Endothelial cell of umbilical vein (primary cell): ENCODE measurements at regions not wholly inside any gene's neighbourhood (a gene's known extent, or its start where the extent isn't known, plus 50 kb on each side); places are given as distances from the start of the nearest gene placed in this dataset.

Source experiments
- BruUV-seq: library from RNA; stranded (reverse); fragments of 400-500 nt; replicated peaks from 2 replicates; lab custom pipeline; 2021; lab: Mats Ljungman, UMichigan
- CTCF ChIA-PET: fragments of 300-600, 350-600 bp; sonication (Branson Sonifier 250); formaldehyde crosslinking; loops from one replicate; lab custom pipeline; 2021; ENCODE audit warnings: antibody characterized with exemption, inconsistent platforms; lab: Charles Lee
- POLR2A ChIA-PET: fragments of 300-600, 350-600 bp; sonication (Branson Sonifier 250); formaldehyde crosslinking; loops from one replicate; lab custom pipeline; 2021; ENCODE audit warnings: antibody characterized with exemption, inconsistent platforms; lab: Charles Lee
- DNase-seq: peaks from one replicate; pipeline ENCODE4 v3.0.0-alpha.2; 2011; ENCODE audit warnings: low read depth, low spot score
- FAIRE-seq: peaks from 2 replicates; lab custom pipeline; 2011; peaks lifted over from hg19 to GRCh38; lab: Jason Lieb, UNC
- H2AFZ ChIP-seq: 2 replicates; pipeline ENCODE4 v1.6.0; 2012; ENCODE audit warnings: low read depth, low read length, control low read depth, inconsistent platforms
- H3K27ac ChIP-seq: 2 replicates; pipeline ENCODE4 v1.5.1; 2011; ENCODE audit warnings: low read depth, mild to moderate bottlenecking, control low read depth, low read length, moderate library complexity; ENCODE audit not compliant: insufficient read depth
- H3K27me3 ChIP-seq, 2 experiments: 2 replicates each; pipeline versions ENCODE4 v1.6.0 to v1.6.1; 2011; ENCODE audit warnings: low read length in 2 of 2, mixed read lengths in 1 of 2; ENCODE audit not compliant: control insufficient read depth in 2 of 2, insufficient read depth in 2 of 2
- H3K36me3 ChIP-seq, 2 experiments: 2 replicates in 1 of 2; 3 replicates in 1 of 2; pipeline ENCODE4 v1.5.1; 2011; ENCODE audit warnings: low read length in 2 of 2, mild to moderate bottlenecking in 1 of 2, moderate library complexity in 1 of 2; ENCODE audit not compliant: control insufficient read depth in 2 of 2, insufficient read depth in 2 of 2; ENCODE audit errors: extremely low read depth in 1 of 2
- H3K4me1 ChIP-seq: 3 replicates; pipeline ENCODE4 v1.5.1; 2011; ENCODE audit warnings: mild to moderate bottlenecking, low read length; ENCODE audit not compliant: control insufficient read depth, insufficient read depth; ENCODE audit errors: extremely low read depth
- H3K4me2 ChIP-seq: 2 replicates; pipeline ENCODE4 v1.6.1; 2011; ENCODE audit warnings: low read length, control low read depth, mixed read lengths; ENCODE audit not compliant: insufficient read depth
- H3K4me3 ChIP-seq, 3 experiments: fragments of 200-600 bp in 1 of 3; sonication (generic), shearing (Covaris generic) in 1 of 3; replicated peaks in 1 of 3; 2 replicates each; pipeline ENCODE4 v1.5.1; 2011 to 2016; ENCODE audit warnings: control low read depth in 3 of 3, low read length in 3 of 3, mild to moderate bottlenecking in 2 of 3, inconsistent platforms in 1 of 3, low read depth in 1 of 3, moderate library complexity in 1 of 3; ENCODE audit not compliant: insufficient read depth in 1 of 3
- H3K79me2 ChIP-seq: 2 replicates; pipeline ENCODE4 v1.6.0; 2012; ENCODE audit warnings: low read length, inconsistent platforms; ENCODE audit not compliant: control insufficient read depth, insufficient read depth
- H3K9ac ChIP-seq: replicated peaks from 2 replicates; pipeline ENCODE3; 2011; ENCODE audit warnings: low read length, control low read depth; ENCODE audit not compliant: insufficient read depth; ENCODE audit errors: extremely low read depth
- H3K9me1 ChIP-seq: replicated peaks from 3 replicates; pipeline ENCODE4 v1.6.0; 2011; ENCODE audit warnings: mild to moderate bottlenecking, low read length; ENCODE audit not compliant: control insufficient read depth, insufficient read depth; ENCODE audit errors: extremely low read depth
- H3K9me3 ChIP-seq: replicated peaks from 2 replicates; pipeline ENCODE4 v1.5.1; 2012; ENCODE audit warnings: low read length, inconsistent platforms; ENCODE audit not compliant: control insufficient read depth, insufficient read depth
- H4K20me1 ChIP-seq: replicated peaks from 2 replicates; pipeline ENCODE3; 2011; ENCODE audit warnings: mild to moderate bottlenecking, low read length; ENCODE audit not compliant: control insufficient read depth, insufficient read depth; ENCODE audit errors: extremely low read depth
- EZH2 ChIP-seq: IDR thresholded peaks from 2 replicates; pipeline ENCODE4 v1.6.1; 2012; ENCODE audit warnings: borderline replicate concordance, low read depth, mild to moderate bottlenecking, moderate library complexity, low read length, inconsistent platforms; ENCODE audit not compliant: severe bottlenecking
- FOS ChIP-seq: IDR thresholded peaks from 2 replicates; pipeline ENCODE4 v1.6.1; 2011; ENCODE audit warnings: mild to moderate bottlenecking, low read length, moderate library complexity, borderline replicate concordance; ENCODE audit not compliant: insufficient read depth
- GATA2 ChIP-seq: IDR thresholded peaks from 2 replicates; pipeline ENCODE4 v1.7.0; 2011; ENCODE audit warnings: low read depth, mild to moderate bottlenecking, moderate library complexity, mixed read lengths, low read length; ENCODE audit not compliant: insufficient read length, insufficient read depth
- JUN ChIP-seq: IDR thresholded peaks from 2 replicates; pipeline ENCODE4 v1.6.1; 2011; ENCODE audit warnings: borderline replicate concordance, low read depth; ENCODE audit not compliant: insufficient read length, insufficient read depth
- MYC ChIP-seq: IDR thresholded peaks from one replicate; pipeline ENCODE4 v1.6.1; 2011; ENCODE audit warnings: mild to moderate bottlenecking, low read depth, low read length
- POLR2A ChIP-seq: IDR thresholded peaks from 2 replicates; pipeline ENCODE4 v1.6.1; 2012; ENCODE audit warnings: low read depth, mild to moderate bottlenecking, control low read depth, low read length
- POLR2AphosphoS5 ChIP-seq: IDR thresholded peaks from 2 replicates; pipeline ENCODE4 v1.6.1; 2012; ENCODE audit warnings: low read depth, mild to moderate bottlenecking, control low read depth, low read length, moderate library complexity; ENCODE audit not compliant: insufficient read depth
- dilution Hi-C: fragments of 300-500 bp; cut with MboI; formaldehyde crosslinking; loops from one replicate; pipeline ENCODE4 v1.15.0; 2019; ENCODE audit warnings: low sequenced_read_pairs; ENCODE audit not compliant: extremely low pct_ligation_motif_present
- intact Hi-C: fragments of 100-400 bp; cut with micrococcal nuclease; formaldehyde crosslinking; loops from one replicate; pipeline ENCODE4 v1.10.0; 2022
- TF ChIP-seq, protein P1 (sequence below): IDR thresholded peaks from 2 replicates; pipeline ENCODE4 v1.6.1; 2011; ENCODE audit not compliant: insufficient read depth, insufficient read length
- TF ChIP-seq, protein P2 (sequence below), 2 donors: IDR thresholded peaks; 1 replicate in 1 of 2; 2 replicates in 1 of 2; pipeline ENCODE4 v1.5.1; 2011; ENCODE audit warnings: low read length in 2 of 2, mild to moderate bottlenecking in 2 of 2, moderate library complexity in 2 of 2, control low read depth in 1 of 2, inconsistent platforms in 1 of 2, low read depth in 1 of 2; ENCODE audit not compliant: insufficient read depth in 1 of 2; ENCODE audit errors: extremely low read depth in 1 of 2

DNA sequence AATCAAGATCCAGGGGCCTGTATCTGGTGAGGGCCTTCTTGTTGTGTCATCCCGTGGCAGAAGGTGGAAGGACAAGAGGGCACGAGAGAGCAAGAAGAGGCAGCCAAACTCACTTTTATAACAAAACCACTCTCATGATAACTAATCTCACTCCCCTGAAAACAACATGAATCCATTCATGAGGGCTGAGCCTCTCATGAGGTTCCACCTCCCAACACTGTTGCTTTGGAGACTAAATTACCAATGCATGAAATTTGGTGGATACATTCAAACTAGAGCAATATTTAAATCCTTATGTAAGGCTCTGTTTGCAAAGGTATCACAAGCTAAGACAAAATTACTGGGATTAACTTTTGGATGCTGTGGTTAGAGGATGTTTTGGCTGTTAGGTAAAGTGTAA is 470.1 kb upstream of the NOVA1 start:
- Histone ChIP-seq H3K79me2 (no peaks in the 10 kb centered on the region), H3K27ac (no peak overlapping the region), H2AFZ (no peak overlapping the region), H3K4me2 (no peak overlapping the region), H3K4me1 (no peaks in the 10 kb centered on the region), H3K36me3 (no peaks in the 10 kb centered on the region), H3K4me3 (no peak overlapping the region), H3K27me3 (no peaks in the 10 kb centered on the region), H3K9me3 (no peaks in the 10 kb centered on the region), H3K9me1 (no peaks in the 10 kb centered on the region), H3K9ac (no peak overlapping the region), H4K20me1 (no peaks in the 10 kb centered on the region)
- POLR2A ChIA-PET: no interaction called here
- intact Hi-C loops: no loop called here
- DNase-seq (no peak), FAIRE-seq (no peak)
- no peak for TF ChIP-seq GATA2
- no peak for TF ChIP-seq EZH2
- TF ChIP-seq MYC: no peak
- TF ChIP-seq, protein P1, sequence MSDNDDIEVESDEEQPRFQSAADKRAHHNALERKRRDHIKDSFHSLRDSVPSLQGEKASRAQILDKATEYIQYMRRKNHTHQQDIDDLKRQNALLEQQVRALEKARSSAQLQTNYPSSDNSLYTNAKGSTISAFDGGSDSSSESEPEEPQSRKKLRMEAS: no peak
- no peak for TF ChIP-seq POLR2A
- no TSS peak for BruUV-seq
- CTCF ChIA-PET: no interaction called here
- dilution Hi-C loops: no loop called here

DNA sequence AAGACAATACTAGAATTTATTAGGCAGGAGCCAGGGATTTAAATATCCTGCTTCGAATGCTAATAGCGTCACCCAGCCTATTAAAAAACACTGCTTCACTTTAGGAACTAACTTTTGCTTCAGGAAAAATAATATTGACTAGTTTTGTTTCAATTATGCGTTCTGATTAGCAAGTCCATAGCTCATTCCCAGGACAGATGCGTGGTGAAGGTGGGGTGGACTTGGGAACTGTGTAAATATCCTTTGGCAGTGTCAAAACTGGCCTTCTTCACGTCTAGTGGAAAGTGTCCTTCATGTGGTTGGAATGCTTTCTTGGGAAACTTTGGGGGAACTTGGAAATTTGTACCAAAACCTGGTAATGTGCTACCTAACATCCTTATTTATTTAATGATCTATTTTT is 474.8 kb upstream of the NOVA1 start:
- no peak for DNase-seq
- TF ChIP-seq, protein P1: no peak
- no peak for TF ChIP-seq JUN
- no peak for TF ChIP-seq POLR2AphosphoS5
- TF ChIP-seq EZH2: no peak
- TF ChIP-seq, protein P2, sequence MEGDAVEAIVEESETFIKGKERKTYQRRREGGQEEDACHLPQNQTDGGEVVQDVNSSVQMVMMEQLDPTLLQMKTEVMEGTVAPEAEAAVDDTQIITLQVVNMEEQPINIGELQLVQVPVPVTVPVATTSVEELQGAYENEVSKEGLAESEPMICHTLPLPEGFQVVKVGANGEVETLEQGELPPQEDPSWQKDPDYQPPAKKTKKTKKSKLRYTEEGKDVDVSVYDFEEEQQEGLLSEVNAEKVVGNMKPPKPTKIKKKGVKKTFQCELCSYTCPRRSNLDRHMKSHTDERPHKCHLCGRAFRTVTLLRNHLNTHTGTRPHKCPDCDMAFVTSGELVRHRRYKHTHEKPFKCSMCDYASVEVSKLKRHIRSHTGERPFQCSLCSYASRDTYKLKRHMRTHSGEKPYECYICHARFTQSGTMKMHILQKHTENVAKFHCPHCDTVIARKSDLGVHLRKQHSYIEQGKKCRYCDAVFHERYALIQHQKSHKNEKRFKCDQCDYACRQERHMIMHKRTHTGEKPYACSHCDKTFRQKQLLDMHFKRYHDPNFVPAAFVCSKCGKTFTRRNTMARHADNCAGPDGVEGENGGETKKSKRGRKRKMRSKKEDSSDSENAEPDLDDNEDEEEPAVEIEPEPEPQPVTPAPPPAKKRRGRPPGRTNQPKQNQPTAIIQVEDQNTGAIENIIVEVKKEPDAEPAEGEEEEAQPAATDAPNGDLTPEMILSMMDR (IDR thresholded peaks at IDR 0.05; ENCODE audit: extremely low read depth in 1 of 2, insufficient read depth in 1 of 2, low read depth in 1 of 2, low read length in 2 of 2): no peak
- TF ChIP-seq MYC: no peak
- TF ChIP-seq GATA2: no peak
- no peak for TF ChIP-seq FOS
- no peak for TF ChIP-seq POLR2A
- POLR2A ChIA-PET: no interaction called here
- FAIRE-seq: no peak
- no TSS peak for BruUV-seq
- Histone ChIP-seq H3K4me1 (no peaks in the 10 kb centered on the region), H3K9ac (no peak overlapping the region), H3K9me1 (no peaks in the 10 kb centered on the region), H3K27ac (no peak overlapping the region), H3K36me3 (no peaks in the 10 kb centered on the region), H3K9me3 (no peaks in the 10 kb centered on the region), H2AFZ (no peak overlapping the region), H3K27me3 (no peaks in the 10 kb centered on the region), H3K79me2 (no peaks in the 10 kb centered on the region), H3K4me3 (no peak overlapping the region), H3K4me2 (no peak overlapping the region), H4K20me1 (no peaks in the 10 kb centered on the region)
- intact Hi-C loops (no loop called here), dilution Hi-C loops (no loop called here)
- CTCF ChIA-PET: no interaction called here
